ENCODE measurements at regions not wholly inside any gene's neighbourhood (a gene's known extent, or its start where the extent isn't known, plus 50 kb on each side); places are given as distances from the start of the nearest gene placed in this dataset.
"Not testable (repeated sequence)": the region's sequence is repeated elsewhere in the genome, so short reads cannot be mapped to it uniquely, and the experiment has no call there.

DNA sequence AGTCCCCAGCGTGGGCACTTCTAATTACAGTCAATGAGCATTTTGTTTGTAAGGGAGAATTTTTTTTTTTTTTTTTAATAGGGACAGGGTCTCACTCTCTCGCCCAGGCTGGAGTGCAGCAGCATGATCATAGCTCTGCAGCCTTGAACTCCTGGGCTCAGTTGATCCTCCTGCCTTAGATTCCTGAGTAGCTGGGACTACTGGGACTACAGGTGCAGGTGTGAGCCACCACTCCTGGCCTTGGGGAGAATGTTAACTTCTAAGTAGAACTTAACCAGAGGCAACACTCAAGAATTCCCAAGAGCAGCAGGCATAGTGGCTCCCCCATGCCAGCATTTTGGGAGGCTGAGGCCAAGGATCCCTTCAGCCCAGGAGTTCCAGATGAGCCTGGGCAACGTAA lies 52.9 kb upstream of the ZNF217 start:
- TF ChIP-seq, protein P1, sequence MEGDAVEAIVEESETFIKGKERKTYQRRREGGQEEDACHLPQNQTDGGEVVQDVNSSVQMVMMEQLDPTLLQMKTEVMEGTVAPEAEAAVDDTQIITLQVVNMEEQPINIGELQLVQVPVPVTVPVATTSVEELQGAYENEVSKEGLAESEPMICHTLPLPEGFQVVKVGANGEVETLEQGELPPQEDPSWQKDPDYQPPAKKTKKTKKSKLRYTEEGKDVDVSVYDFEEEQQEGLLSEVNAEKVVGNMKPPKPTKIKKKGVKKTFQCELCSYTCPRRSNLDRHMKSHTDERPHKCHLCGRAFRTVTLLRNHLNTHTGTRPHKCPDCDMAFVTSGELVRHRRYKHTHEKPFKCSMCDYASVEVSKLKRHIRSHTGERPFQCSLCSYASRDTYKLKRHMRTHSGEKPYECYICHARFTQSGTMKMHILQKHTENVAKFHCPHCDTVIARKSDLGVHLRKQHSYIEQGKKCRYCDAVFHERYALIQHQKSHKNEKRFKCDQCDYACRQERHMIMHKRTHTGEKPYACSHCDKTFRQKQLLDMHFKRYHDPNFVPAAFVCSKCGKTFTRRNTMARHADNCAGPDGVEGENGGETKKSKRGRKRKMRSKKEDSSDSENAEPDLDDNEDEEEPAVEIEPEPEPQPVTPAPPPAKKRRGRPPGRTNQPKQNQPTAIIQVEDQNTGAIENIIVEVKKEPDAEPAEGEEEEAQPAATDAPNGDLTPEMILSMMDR (IDR thresholded peaks at IDR 0.05; ENCODE audit: insufficient read depth, low read depth, low read length, missing control alignments): no peak
- no peak for DNase-seq (ENCODE audit: low read depth)
- no peak overlapping the region for H3K4me3 ChIP-seq (ENCODE audit: low read length)

DNA sequence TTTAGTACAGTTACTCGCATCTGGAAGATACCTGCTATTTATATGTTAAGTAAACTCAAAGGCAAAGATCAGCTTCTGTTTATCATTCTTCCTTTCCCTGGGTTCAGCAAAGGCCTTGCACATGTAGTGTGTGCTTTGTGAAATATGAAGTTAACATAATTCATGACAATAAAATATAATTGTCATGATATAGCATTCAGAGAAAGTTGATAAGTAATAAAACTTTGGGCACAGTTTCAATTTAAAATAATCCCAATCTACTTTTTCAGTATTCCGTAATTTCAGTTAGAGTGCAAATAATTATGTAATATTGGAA lies 51.9 kb upstream of the ZNF217 start:
- no peak overlapping the region for H3K4me3 ChIP-seq (ENCODE audit: low read length)
- TF ChIP-seq, protein P1 (IDR thresholded peaks at IDR 0.05; ENCODE audit: insufficient read depth, low read depth, low read length, missing control alignments): no peak
- no peak for DNase-seq (ENCODE audit: low read depth)

DNA sequence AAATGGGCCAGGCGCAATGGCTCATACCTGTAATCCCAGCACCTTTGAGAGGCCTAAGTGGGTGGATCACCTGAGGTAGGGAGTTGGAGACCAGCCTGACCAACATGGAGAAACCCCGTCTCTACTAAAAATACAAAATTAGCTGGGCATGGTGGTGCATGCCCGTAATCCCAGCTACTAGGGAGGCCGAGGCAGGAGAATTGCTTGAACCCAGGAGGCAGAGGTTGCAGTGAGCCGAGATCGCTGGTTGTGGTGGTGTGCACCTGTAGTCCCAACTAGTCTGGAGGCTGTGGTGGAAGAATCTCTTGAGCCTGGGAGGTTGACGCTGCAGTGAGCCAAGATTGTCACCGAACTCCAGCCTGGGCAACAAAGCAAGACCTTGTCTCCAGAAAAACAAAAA lies 50.5 kb upstream of the ZNF217 start:
- not testable (repeated sequence) for DNase-seq (ENCODE audit: low read depth); H3K4me3 ChIP-seq (ENCODE audit: low read length)
